NB4 (cell line): ENCODE measurements at regions not wholly inside any gene's neighbourhood (a gene's known extent, or its start where the extent isn't known, plus 50 kb on each side); places are given as distances from the start of the nearest gene placed in this dataset.

Experiments used
- DNase-seq: peaks from one replicate; pipeline ENCODE4 v3.0.0; 2010; ENCODE audit warnings: low read depth
- H3K4me3 ChIP-seq: one replicate; pipeline ENCODE4 v1.5.1; 2011; ENCODE audit warnings: mild to moderate bottlenecking, low read depth, low read length, moderate library complexity
- CTCF ChIP-seq: IDR thresholded peaks from one replicate; pipeline ENCODE4 v1.5.1; 2012; ENCODE audit warnings: low read depth, low read length
- MAX ChIP-seq: IDR thresholded peaks from 2 replicates; pipeline ENCODE4 v1.6.1; 2011; ENCODE audit warnings: low read depth, low read length
- MYC ChIP-seq: IDR thresholded peaks from 2 replicates; pipeline ENCODE4 v1.6.1; 2011; ENCODE audit warnings: low read depth, low read length
- POLR2A ChIP-seq: IDR thresholded peaks from 2 replicates; pipeline ENCODE4 v1.6.1; 2011; ENCODE audit warnings: mild to moderate bottlenecking; ENCODE audit not compliant: insufficient read length; ENCODE audit errors: extremely low read depth

- no peak for TF ChIP-seq MYC
- no peak for TF ChIP-seq MAX
- TF ChIP-seq CTCF: no peak
- no peak for TF ChIP-seq POLR2A
- no peak overlapping the region for H3K4me3 ChIP-seq
- no peak for DNase-seq
These were observed 1472.7 kb downstream of the ARAP2 start for GRCh38 chr4:34771632-34772031.

GRCh38 chr4:34790131-34790530 lies 1454.2 kb downstream of the ARAP2 start:
- DNase-seq: no peak
- H3K4me3 ChIP-seq: no peak overlapping the region
- TF ChIP-seq POLR2A: no peak
- TF ChIP-seq MYC: no peak
- TF ChIP-seq MAX: no peak
- no peak for TF ChIP-seq CTCF

- no peak overlapping the region for H3K4me3 ChIP-seq
- no peak for TF ChIP-seq CTCF
- no peak for DNase-seq
These were observed 1453.1 kb downstream of the ARAP2 start for GRCh38 chr4:34791209-34791608.

GRCh38 chr4:34800953-34801352 lies 1443.4 kb downstream of the ARAP2 start:
- TF ChIP-seq MYC (no peak), MAX (no peak), POLR2A (no peak), CTCF (no peak)
- DNase-seq: no peak
- no peak overlapping the region for H3K4me3 ChIP-seq

GRCh38 chr4:34814266-34814665 lies 1430.0 kb downstream of the ARAP2 start:
- TF ChIP-seq MYC (no peak), MAX (no peak), POLR2A (no peak), CTCF (no peak)
- no peak for DNase-seq
- H3K4me3 ChIP-seq: no peak overlapping the region

GRCh38 chr4:34824515-34824914 lies 1419.8 kb downstream of the ARAP2 start:
- DNase-seq: no peak
- TF ChIP-seq MAX: no peak
- no peak for TF ChIP-seq CTCF
- no peak for TF ChIP-seq MYC
- no peak for TF ChIP-seq POLR2A
- H3K4me3 ChIP-seq: no peak overlapping the region
